ENCODE measurements at regions not wholly inside any gene's neighbourhood (a gene's known extent, or its start where the extent isn't known, plus 50 kb on each side); places are given as distances from the start of the nearest gene placed in this dataset.

DNA sequence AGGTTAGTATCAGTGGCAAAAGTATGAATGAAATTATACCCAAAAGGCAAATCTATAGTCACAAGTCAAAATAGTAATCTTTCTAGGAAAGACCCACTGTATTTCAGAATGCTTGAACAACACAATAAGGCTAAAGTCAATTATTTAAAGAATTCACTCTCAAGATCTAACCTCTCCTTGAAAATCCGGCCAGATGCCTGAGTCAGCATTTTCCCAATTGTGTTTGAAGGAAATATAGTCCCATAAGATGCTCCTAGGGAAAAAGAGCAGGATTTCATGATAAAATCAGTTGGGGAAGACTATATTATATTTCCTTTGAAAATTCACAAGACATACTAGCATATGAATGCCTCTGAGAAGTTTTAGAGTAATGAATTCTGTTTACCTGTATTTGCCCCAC, 1075.0 kb downstream of the GRM8 start:
- TF ChIP-seq, protein P1, sequence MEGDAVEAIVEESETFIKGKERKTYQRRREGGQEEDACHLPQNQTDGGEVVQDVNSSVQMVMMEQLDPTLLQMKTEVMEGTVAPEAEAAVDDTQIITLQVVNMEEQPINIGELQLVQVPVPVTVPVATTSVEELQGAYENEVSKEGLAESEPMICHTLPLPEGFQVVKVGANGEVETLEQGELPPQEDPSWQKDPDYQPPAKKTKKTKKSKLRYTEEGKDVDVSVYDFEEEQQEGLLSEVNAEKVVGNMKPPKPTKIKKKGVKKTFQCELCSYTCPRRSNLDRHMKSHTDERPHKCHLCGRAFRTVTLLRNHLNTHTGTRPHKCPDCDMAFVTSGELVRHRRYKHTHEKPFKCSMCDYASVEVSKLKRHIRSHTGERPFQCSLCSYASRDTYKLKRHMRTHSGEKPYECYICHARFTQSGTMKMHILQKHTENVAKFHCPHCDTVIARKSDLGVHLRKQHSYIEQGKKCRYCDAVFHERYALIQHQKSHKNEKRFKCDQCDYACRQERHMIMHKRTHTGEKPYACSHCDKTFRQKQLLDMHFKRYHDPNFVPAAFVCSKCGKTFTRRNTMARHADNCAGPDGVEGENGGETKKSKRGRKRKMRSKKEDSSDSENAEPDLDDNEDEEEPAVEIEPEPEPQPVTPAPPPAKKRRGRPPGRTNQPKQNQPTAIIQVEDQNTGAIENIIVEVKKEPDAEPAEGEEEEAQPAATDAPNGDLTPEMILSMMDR (IDR thresholded peaks at IDR 0.05), result no peak
- TF ChIP-seq POLR2A (IDR thresholded peaks at IDR 0.05), result no peak
